ENCODE measurements at regions not wholly inside any gene's neighbourhood (a gene's known extent, or its start where the extent isn't known, plus 50 kb on each side); places are given as distances from the start of the nearest gene placed in this dataset.

DNA sequence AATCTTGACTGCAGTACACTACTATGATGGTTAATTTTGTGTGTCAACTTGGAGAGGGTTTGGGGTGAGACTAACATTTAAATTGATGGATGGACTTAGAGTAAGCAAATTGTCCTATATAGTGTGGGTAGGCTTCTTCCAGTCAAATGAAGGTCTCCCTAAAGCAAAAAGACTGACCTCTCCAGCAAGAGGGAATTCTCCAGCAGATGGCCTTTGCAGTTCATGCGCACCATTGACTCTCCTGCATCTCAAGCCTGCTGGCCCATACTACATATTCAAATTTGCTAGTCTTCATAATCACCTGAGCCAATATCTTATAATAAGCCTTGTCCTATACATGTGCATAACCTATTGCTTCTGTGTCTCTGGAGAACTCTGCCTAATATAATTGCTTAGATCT, 260.2 kb downstream of the RERGL start:
- TF ChIP-seq, protein P1, sequence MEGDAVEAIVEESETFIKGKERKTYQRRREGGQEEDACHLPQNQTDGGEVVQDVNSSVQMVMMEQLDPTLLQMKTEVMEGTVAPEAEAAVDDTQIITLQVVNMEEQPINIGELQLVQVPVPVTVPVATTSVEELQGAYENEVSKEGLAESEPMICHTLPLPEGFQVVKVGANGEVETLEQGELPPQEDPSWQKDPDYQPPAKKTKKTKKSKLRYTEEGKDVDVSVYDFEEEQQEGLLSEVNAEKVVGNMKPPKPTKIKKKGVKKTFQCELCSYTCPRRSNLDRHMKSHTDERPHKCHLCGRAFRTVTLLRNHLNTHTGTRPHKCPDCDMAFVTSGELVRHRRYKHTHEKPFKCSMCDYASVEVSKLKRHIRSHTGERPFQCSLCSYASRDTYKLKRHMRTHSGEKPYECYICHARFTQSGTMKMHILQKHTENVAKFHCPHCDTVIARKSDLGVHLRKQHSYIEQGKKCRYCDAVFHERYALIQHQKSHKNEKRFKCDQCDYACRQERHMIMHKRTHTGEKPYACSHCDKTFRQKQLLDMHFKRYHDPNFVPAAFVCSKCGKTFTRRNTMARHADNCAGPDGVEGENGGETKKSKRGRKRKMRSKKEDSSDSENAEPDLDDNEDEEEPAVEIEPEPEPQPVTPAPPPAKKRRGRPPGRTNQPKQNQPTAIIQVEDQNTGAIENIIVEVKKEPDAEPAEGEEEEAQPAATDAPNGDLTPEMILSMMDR (IDR thresholded peaks at IDR 0.05; ENCODE audit: low read length), result no peak
- no peak for TF ChIP-seq EZH2 (IDR thresholded peaks at IDR 0.05; ENCODE audit: borderline replicate concordance, low read length)
- Histone ChIP-seq H3K4me3 (ENCODE audit: low read depth, low read length, poor library complexity, severe bottlenecking) (no peak overlapping the region), H2AFZ (ENCODE audit: low read length) (no peak overlapping the region), H3K9ac (ENCODE audit: low read length) (no peak overlapping the region), H3K27me3 (ENCODE audit: insufficient read depth, low read length) (no peaks in the 10 kb centered on the region), H3K9me3 (ENCODE audit: low read length) (no peaks in the 10 kb centered on the region), H3K36me3 (ENCODE audit: insufficient read depth, low read length) (no peaks in the 10 kb centered on the region), H3K4me1 (ENCODE audit: insufficient read depth, low read length, severe bottlenecking) (no peaks in the 10 kb centered on the region), H3K4me2 (ENCODE audit: low read length) (no peak overlapping the region), H3F3A (ENCODE audit: insufficient read depth, low read length) (no peaks in the 10 kb centered on the region), H3K27ac (ENCODE audit: low read depth, low read length, poor library complexity, severe bottlenecking) (no peak overlapping the region), H4K20me1 (ENCODE audit: insufficient read depth, low read length) (no peaks in the 10 kb centered on the region), H3K9me2 (ENCODE audit: low read depth, low read length) (no peaks in the 10 kb centered on the region), H3K79me2 (ENCODE audit: insufficient read depth, low read length) (no peaks in the 10 kb centered on the region)

DNA sequence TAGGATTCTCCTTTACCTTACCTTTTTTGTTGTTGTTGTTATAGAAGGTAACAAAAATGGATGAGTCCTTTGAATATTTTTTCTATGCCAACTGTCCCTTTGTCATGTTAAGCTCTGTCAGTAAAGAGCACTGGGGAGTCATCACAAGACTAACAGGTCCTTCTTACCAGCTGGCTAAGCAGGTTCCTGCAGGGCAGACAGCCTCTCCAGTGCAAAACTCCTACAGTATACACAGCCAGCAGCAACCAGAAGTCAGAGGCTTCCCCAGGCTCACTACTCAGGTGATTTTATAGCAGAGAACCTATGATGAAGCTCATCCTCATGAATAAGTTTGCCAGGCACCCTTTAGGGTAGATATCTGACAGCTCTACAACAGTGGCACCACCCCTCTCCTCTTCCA, 271.1 kb downstream of the RERGL start:
- Histone ChIP-seq H3K79me2 (ENCODE audit: insufficient read depth, low read length) (no peaks in the 10 kb centered on the region), H3K9me3 (ENCODE audit: low read length) (no peaks in the 10 kb centered on the region), H3K9me2 (ENCODE audit: low read depth, low read length) (no peaks in the 10 kb centered on the region), H3K27ac (ENCODE audit: low read depth, low read length, poor library complexity, severe bottlenecking) (no peak overlapping the region), H3K4me2 (ENCODE audit: low read length) (no peak overlapping the region), H2AFZ (ENCODE audit: low read length) (no peak overlapping the region), H3K36me3 (ENCODE audit: insufficient read depth, low read length) (no peaks in the 10 kb centered on the region), H3K4me3 (ENCODE audit: low read depth, low read length, poor library complexity, severe bottlenecking) (no peak overlapping the region), H3K9ac (ENCODE audit: low read length) (no peak overlapping the region), H3F3A (ENCODE audit: insufficient read depth, low read length) (no peaks in the 10 kb centered on the region), H4K20me1 (ENCODE audit: insufficient read depth, low read length) (no peaks in the 10 kb centered on the region), H3K4me1 (ENCODE audit: insufficient read depth, low read length, severe bottlenecking) (no peaks in the 10 kb centered on the region), H3K27me3 (ENCODE audit: insufficient read depth, low read length) (no peaks in the 10 kb centered on the region)
- TF ChIP-seq, protein P1 (IDR thresholded peaks at IDR 0.05; ENCODE audit: low read length), result no peak
- no peak for TF ChIP-seq EZH2 (IDR thresholded peaks at IDR 0.05; ENCODE audit: borderline replicate concordance, low read length)

DNA sequence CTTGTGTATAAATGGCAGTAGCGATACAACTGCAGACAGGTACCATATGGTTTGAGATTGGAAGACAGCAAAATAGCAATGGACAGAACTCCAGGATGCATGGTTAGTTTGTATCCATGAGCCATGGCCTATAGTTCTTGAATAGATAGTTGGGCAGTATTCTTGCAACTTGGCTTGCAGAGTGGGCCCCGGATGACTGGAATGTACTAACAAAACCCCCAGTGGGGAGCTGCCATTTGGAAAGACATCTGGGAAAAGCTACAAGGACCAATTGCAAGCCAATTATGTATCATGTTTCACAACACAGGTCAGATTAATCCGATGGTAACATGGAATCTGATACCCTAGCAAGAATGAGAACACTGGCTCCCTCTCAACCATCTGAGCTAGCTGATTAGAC, 279.6 kb downstream of the RERGL start:
- no peak overlapping the region for H3K4me3 ChIP-seq (ENCODE audit: low read depth, low read length, poor library complexity, severe bottlenecking)
- no peaks in the 10 kb centered on the region for H3F3A ChIP-seq (ENCODE audit: insufficient read depth, low read length)
- H3K36me3 ChIP-seq (ENCODE audit: insufficient read depth, low read length), result no peaks in the 10 kb centered on the region

More for the DNA sequence above, 279.6 kb downstream of the RERGL start:
- no peak overlapping the region for H2AFZ ChIP-seq (ENCODE audit: low read length)
- H3K9ac ChIP-seq (ENCODE audit: low read length), result no peak overlapping the region
- no peaks in the 10 kb centered on the region for H3K79me2 ChIP-seq (ENCODE audit: insufficient read depth, low read length)
- no peaks in the 10 kb centered on the region for H3K9me2 ChIP-seq (ENCODE audit: low read depth, low read length)
- no peaks in the 10 kb centered on the region for H4K20me1 ChIP-seq (ENCODE audit: insufficient read depth, low read length)
- H3K9me3 ChIP-seq (ENCODE audit: low read length), result no peaks in the 10 kb centered on the region
- H3K4me1 ChIP-seq (ENCODE audit: insufficient read depth, low read length, severe bottlenecking), result no peaks in the 10 kb centered on the region
- H3K27me3 ChIP-seq (ENCODE audit: insufficient read depth, low read length), result no peaks in the 10 kb centered on the region
- no peak overlapping the region for H3K4me2 ChIP-seq (ENCODE audit: low read length)
- no peak overlapping the region for H3K27ac ChIP-seq (ENCODE audit: low read depth, low read length, poor library complexity, severe bottlenecking)
- TF ChIP-seq, protein P1 (IDR thresholded peaks at IDR 0.05; ENCODE audit: low read length), result no peak
- TF ChIP-seq EZH2 (IDR thresholded peaks at IDR 0.05; ENCODE audit: borderline replicate concordance, low read length), result no peak

Measured in OCI-LY1 (cell line).